Cerebellar cortex (tissue), 1 donor: ENCODE measurements at regions not wholly inside any gene's neighbourhood (a gene's known extent, or its start where the extent isn't known, plus 50 kb on each side); places are given as distances from the start of the nearest gene placed in this dataset.
A peak's percentile ranks its signal among the peaks of the same experiment; 100 is the strongest.
"Not testable (repeated sequence)": the region's sequence is repeated elsewhere in the genome, so short reads cannot be mapped to it uniquely, and the experiment has no call there.

Experiments
- DNase-seq: peaks from one replicate; pipeline ENCODE4 v3.0.0-alpha.2; 2015; ENCODE audit warnings: low spot score

- no peak for DNase-seq
Observed at GRCh38 chr7:13778967-13779366, 210.5 kb downstream of the ETV1 start.

- no peak for DNase-seq
Observed at GRCh38 chr7:13790611-13791010, 198.9 kb downstream of the ETV1 start.

GRCh38 chr7:13792208-13792607 is 197.3 kb downstream of the ETV1 start:
- DNase-seq, result no peak

DNA sequence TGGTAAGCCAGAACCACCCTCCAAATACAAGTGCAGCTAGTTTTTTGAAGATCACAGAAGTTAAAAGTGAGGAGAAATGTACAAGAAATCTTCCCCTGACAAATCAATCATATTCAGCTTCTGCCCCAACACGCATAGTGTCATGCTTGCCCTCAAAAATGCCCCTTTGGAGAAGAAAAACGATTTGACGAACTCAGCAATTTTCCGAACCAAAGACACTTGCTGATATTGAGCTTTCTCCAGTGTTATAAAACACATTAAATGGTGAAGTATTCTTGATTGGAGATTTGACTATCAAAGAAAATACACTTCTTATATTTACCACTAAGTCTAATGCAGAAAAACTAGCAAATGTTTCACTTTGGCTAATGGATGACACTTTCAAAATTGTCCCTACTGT is 195.5 kb downstream of the ETV1 start:
- no peak for DNase-seq

DNA sequence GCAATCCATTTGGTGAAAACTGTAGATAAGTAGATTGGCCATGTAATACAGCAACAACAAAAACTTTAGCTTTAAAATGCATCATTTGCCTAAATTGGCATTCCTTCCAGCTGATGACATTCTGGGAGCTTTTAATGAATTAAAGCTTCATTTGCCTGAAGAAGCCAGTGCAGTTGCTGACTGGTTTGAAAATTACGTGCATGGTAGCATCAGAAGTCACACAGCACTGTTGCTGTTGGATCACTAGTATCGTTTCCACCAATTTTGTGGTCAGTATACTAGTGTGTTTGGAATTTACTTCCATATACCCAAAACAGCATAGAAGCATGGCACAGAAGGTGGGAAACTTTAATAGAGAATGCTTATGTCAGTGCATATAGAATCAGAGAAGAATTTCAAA is 194.9 kb downstream of the ETV1 start:
- DNase-seq, result no peak

DNA sequence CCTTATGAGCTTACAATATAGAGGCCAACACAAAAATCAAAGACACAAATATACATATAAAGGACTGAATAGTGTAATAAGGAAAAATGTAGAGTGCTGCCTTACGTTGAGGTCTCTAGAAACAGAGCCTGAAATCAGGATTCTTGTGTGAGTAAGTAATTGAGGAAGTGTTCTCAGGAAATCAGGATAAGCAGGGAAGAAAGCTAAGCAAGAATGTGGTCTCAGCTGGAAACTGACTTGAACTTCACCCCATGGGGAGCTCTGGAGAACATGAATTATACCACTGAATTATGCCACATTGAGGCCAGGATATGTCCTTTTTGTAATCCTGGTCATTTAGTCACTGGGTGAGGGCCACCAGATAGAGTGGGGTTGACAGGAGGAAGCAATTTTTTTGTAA is 191.9 kb downstream of the ETV1 start:
- no peak for DNase-seq

GRCh38 chr7:13800694-13801448 is 188.6 kb downstream of the ETV1 start:
- DNase-seq, result peak; percentile 93

DNA sequence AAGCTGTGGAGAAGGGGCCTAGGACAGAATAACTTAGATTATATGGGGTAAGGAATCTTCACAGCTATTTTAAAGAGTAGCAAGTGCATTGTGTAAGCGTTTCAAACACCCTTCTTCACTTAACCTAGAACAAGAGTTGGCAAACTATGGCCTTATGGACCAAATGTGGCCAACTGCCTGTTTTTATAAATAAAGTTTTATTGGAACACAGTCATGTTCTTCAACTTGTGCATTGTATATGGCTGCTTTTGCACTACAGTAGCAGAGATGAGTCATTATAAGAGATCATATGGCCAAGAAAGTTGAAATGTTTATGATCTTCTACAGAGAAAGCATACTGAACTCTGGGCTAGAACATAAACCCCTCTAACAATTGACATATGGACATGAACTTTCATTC is 187.8 kb downstream of the ETV1 start:
- no peak for DNase-seq

GRCh38 chr7:13802651-13803050 is 186.8 kb downstream of the ETV1 start:
- DNase-seq, result peak; percentile 81

GRCh38 chr7:13803134-13803533 is 186.3 kb downstream of the ETV1 start:
- DNase-seq, result no peak

DNA sequence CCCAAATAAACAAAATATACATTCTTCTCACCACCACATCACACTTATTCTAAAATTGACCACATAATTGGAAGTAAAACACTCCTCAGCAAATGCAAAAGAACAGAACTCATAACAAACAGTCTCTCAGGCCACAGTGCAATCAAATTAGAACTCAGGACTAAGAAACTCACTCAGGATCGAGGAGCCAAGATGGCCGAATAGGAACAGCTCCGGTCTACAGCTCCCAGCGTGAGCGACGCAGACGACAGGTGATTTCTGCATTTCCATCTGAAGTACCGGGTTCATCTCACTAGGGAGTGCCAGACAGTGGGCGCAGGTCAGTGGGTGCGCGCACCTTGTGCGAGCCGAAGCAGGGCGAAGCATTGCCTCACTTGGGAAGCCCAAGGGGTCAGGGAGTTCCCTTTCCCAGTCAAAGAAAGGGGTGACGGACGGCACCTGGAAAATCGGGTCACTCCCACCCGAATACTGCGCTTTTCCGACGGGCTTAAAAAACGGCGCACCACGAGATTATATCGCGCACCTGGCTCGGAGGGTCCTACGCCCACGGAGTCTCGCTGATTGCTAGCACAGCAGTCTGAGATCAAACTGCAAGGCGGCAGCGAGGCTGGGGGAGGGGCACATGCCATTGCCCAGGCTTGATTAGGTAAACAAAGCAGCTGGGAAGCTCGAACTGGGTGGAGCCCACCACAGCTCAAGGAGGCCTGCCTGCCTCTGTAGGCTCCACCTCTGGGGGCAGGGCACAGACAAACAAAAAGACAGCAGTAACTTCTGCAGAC is 183.2 kb downstream of the ETV1 start:
- not testable (repeated sequence) for DNase-seq

DNA sequence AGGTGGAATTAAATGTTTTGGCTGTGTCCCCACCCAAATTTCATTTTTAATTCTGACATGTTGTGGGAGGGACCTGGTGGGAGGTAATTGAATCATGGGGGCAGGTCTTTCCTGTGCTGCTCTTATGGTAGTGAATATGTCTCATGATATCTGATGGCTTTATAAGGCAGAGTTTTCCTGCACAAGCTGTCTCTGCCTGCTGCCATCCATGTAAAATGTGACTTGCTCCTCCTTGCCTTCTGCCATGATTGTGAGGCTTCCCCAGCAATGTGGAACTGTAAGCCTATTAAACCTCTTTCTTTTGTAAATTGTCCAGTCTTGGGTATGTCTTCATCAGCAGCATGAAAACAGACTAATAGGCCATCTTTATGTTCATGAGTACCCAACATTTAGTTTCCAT is 172.2 kb downstream of the ETV1 start:
- not testable (repeated sequence) for DNase-seq

DNA sequence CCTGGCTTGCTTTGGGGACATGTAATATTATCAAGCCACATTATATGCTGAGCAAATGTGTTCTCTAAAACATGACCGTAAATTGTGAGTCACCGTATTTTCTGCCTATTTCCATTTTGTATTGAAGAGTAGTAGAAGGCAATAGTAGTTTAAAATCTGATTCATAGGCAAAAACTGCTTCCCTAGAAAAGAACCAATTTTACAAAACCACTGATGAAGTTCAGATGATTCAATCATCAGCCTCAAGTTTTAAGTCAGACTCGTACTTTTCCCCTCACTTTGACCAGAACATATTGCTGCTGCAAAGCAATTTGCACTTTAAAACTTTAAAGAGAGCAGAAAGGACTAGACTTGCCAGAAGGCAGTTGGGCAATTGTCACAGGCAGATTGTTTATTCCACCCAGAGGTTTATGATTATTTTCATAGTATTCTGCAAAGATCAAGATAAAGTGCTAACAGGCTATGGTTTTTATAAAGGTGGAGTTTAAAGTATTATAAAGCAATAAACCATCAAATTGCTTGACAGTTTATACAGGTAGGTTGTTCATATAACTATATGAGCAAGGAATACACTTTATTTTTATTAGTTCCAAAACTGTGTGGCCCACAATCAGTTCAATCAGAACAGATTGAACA is 168.2 kb downstream of the ETV1 start:
- no peak for DNase-seq

DNA sequence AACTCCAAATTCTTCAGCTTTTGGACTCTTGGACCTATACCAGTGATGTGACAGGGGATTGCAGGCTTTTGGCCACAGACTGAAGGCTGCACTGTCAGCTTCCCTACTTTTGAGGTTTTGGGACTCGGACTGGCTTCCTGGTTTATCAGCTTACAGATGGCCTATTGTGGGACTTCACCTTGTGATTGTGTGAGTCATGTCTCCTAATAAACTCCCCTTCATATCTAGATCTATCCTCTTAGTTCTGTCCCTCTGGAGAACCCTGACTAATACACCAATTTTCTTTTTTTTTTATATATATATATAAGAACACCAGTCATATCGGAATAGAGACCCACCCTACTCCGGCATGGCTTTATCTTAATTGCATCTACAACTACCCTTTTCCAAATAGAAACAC is 166.8 kb downstream of the ETV1 start:
- no peak for DNase-seq

DNA sequence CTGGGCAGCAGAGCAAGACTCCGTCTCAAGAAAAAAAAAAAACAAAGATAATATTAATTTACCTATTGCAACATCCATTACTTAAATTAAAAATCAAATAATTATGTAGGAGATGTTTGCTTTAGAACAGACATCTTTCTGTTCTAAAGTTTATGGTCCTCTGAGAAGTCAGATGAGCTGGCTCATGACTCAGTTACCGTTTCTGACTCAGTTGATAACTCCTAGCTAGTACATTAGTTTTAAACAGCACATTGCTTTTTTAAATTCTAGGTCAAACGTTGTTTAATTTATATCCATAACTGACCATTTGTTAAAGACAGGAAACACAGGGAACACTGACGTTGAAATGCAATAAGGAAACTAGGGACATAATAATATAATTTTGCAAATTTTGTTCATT is 162.7 kb downstream of the ETV1 start:
- no peak for DNase-seq

DNA sequence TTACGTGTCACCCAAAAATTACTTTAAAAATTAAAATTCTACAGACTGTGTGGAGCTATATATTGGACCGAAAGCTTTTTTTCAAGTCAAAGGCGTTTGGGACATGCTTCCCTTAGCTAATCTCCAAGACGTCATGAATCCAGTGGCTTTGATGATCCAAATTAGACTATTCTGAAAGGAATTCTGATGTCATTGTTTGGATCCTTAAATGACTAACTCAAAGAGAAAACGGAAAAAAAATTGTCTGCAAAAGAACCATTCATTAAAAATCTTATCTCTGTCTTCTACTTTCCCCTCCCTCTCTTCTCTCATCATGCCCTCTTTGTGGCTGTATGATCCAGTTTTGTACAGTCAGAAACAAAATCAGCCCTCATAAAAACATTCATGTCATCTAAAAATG is 161.8 kb downstream of the ETV1 start:
- no peak for DNase-seq

DNA sequence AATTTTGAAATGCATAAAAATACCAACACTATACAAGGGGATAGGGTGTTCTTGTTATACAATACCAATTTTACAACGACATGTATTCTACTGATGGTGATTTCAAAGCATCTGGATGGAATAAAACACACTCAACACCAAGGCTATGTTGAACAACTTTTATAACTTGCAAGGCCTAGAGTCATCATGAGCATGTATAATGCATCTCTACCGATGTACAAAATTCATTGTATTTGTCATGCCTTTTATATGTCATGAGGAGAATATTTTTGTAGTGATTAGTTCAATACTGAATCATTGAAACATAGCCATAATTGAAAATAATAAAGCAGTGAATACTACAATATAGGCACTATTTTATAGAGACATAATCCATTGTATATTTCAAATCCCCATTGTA is 160.2 kb downstream of the ETV1 start:
- no peak for DNase-seq

DNA sequence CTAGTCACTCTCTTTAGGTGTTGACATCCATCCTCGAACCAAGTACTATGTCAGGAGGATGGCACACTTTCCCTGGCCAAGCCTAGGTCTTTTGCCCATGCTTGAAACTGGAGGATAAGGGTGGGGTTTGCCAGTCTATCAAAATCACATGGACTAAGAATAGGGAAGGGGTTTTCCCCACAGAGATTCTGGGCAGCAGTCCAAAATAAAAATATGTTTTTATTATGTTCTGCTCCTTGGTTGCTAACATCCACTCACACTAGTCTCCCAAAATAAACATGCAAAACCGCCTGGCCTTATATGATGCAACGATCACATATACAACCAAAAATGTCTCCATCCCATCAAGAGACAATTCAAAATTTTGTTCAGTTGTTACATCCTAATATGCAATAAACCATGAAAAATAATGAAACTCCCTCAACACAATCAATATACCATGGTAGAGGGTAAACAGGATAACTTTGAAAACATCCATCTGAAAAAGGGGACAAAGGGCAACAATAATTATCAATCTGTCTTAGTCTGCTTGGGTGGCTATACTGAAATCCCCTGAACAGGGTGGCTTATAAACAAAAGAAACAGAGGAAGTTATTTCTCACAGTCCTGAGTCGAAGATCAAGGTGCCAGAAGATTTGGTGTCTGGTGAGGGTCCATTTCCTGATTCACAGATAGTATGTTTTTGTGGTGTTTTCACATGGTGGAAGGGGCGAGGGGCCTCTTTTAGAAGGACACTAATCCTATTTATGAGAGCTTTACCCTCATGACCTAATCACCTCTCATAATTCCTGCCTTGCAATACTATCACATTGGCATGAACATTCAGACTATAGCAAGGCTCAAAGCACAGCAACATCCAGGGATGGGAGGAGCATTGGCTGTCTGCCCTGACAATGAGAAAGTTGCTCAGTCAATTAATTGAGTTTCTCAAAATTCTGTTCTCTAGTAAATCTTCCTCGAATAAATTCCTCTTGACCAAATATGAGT is 159.3 kb downstream of the ETV1 start:
- DNase-seq, result no peak

DNA sequence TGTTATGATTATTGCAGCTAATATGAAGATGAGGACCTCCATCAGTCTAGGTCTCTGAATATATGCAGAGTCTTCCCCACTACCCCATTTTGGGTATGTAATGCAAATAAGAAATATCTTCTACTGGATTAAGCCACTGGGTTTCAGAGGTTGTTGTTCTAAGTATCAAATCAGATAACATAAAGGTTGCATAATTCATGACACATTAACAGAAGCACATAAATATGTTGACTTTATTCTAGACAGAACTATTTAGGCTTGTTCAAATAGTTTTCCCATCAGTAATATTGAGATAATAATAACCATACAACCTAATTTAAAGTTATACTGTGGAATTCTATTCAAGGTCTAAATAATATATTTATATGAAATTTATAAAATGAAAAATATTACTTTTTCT is 157.1 kb downstream of the ETV1 start:
- no peak for DNase-seq

DNA sequence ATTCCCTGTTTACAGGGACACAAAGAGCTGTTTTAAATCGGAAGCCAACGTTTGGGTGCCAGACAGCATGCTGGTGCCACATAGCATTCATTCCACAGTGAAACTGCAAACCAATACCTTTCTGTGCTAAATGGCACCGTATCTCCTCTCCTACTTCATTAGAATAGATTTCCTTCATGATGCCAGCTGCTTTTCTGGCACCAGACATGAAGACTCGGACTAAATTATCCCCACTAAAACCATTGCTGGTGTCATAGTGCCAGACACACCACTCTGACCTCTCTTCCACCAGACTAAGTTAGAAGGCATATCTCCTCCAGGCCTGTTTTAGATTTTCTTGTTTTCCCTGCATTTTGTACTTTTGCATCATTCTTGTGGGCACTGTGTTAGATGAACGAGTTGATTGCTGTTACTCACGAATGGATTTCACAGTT is 155.1 kb downstream of the ETV1 start:
- DNase-seq, result peak; percentile 58

DNA sequence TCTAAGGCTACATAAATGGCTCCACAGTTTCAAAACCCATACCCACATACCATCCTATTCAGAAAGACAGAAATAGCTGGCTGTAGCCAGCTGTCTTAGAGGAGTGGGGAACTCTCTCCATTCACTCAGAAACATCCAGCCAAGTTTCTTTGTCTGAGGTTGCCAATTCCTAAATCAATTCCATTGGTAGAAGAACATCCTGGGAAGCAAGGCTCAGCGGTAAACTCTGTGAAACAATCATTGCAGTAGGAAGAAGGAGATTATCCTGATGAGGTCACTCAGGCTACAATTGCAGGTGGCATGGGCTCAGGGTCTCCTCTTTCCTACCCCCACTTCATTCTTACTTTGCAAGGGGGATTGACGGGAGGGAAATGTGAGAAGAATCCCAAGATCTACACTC is 154.0 kb downstream of the ETV1 start:
- no peak for DNase-seq

DNA sequence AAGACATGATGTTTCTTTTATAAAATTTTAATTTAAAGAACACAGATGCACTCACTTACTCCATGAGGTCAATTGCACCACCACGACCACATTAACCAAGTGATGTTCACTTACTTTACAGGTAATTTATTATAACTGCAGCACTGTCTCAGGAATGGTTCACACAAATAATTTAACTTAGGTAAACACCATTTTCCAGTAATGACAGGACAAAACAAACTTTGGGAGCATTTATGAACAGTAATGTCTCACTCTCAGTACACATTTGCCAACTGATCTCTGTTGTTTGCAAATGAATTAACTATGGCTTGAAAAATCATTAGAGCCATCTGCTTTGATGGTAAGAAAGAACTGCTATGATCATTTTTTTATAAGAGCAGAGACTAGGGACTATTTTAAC is 150.4 kb downstream of the ETV1 start:
- no peak for DNase-seq
